H54 (cell line): ENCODE measurements at regions not wholly inside any gene's neighbourhood (a gene's known extent, or its start where the extent isn't known, plus 50 kb on each side); places are given as distances from the start of the nearest gene placed in this dataset.
"Not testable (repeated sequence)": the region's sequence is repeated elsewhere in the genome, so short reads cannot be mapped to it uniquely, and the experiment has no call there.

Source experiments
- DNase-seq: peaks from one replicate; pipeline ENCODE4 v3.0.0; 2011; ENCODE audit warnings: low spot score, mixed read lengths; ENCODE audit not compliant: insufficient read length
- FAIRE-seq: peaks from 3 replicates; lab custom pipeline; 2011; peaks lifted over from hg19 to GRCh38; lab: Jason Lieb, UNC
- POLR2A ChIP-seq: IDR thresholded peaks from 2 replicates; pipeline ENCODE4 v1.6.1; 2011; ENCODE audit warnings: low read depth, mild to moderate bottlenecking, low read length

- no peak for TF ChIP-seq POLR2A
- no peak for DNase-seq
- no peak for FAIRE-seq
Measured at GRCh38 chr2:103338819-103339218, 577.0 kb downstream of the TMEM182 start.

GRCh38 chr2:103346780-103347179 is 584.9 kb downstream of the TMEM182 start:
- TF ChIP-seq POLR2A = no peak
- FAIRE-seq (no peak), DNase-seq (no peak)

- no peak for FAIRE-seq
Measured at GRCh38 chr2:103353774-103354173, 591.9 kb downstream of the TMEM182 start.

DNA sequence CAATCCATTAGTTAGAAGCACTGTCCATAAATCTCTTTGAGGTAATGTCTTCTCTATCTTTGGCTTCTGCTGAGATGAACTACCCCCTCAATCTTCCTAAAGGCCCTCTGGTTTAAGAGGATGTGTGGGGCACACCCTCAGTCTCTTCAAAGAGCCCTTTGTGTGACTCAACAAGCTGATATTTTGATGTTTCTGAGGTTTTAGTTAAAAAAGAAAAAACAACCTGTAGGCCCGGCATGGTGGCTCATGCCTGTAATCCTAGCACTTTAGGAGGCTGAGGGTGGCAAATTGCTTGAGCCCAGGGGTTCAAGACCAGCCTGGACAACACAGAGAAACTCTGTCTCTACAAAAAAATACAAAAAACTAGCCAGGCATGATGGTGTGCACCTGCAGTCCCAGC is 593.5 kb downstream of the TMEM182 start:
- no peak for TF ChIP-seq POLR2A
- no peak for DNase-seq
- no peak for FAIRE-seq

More at GRCh38 chr2:103353774-103354173, 591.9 kb downstream of the TMEM182 start:
- no peak for TF ChIP-seq POLR2A
- DNase-seq = no peak

- no peak for TF ChIP-seq POLR2A
- FAIRE-seq (no peak), DNase-seq (no peak)
Measured at GRCh38 chr2:103361712-103362111, 599.9 kb downstream of the TMEM182 start.

DNA sequence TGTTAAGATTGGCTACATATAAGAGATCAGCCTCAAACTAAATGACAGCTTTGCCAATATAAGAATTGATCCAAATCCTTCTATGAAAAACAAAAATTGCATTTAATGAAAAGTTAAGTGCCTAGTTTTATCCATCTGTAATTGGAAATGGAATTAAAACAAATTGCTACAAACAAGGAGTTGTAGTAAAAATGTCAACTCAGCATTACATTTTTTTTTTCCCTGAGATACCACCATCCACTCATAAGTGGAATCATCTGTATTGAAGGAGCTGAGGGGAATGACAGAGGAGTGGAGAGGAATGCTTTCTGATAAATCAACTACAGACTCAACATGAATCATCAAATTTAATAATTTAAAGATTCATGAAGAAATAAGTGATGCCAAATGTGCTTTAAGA is 601.8 kb downstream of the TMEM182 start:
- no peak for DNase-seq
- FAIRE-seq = no peak
- TF ChIP-seq POLR2A = no peak

- no peak for FAIRE-seq
- no peak for DNase-seq
- TF ChIP-seq POLR2A = no peak
Measured at GRCh38 chr2:103364177-103364576, 602.3 kb downstream of the TMEM182 start.

GRCh38 chr2:103365071-103365470 is 603.2 kb downstream of the TMEM182 start:
- TF ChIP-seq POLR2A = no peak
- no peak for FAIRE-seq
- no peak for DNase-seq

DNA sequence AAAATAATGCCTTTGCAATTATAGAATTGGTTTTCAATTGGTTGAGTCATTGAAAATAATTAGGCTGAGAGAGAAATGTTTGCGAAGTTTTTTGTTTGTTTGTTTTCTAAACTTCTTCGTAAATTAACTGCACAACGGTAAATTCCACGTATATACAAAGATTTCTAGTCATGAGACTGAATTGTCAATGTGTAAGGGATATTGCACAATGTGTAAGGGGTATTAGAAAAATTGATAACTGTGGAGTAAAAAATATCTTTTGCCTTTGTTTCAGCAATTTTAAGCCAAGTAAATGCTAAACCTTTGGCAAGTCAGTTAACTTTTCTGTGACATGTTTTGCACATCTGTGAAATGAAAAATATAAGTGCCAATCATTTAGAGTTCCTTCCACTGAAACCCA is 606.0 kb downstream of the TMEM182 start:
- DNase-seq (no peak), FAIRE-seq (no peak)
- no peak for TF ChIP-seq POLR2A

- no peak for TF ChIP-seq POLR2A
- no peak for FAIRE-seq
- no peak for DNase-seq
Measured at GRCh38 chr2:103383541-103383940, 621.7 kb downstream of the TMEM182 start.

GRCh38 chr2:103386872-103387271 is 625.0 kb downstream of the TMEM182 start:
- FAIRE-seq = no peak
- no peak for TF ChIP-seq POLR2A

GRCh38 chr2:103387888-103388287 is 626.1 kb downstream of the TMEM182 start:
- TF ChIP-seq POLR2A = no peak
- DNase-seq (no peak), FAIRE-seq (no peak)

More at GRCh38 chr2:103386872-103387271, 625.0 kb downstream of the TMEM182 start:
- no peak for DNase-seq

- TF ChIP-seq POLR2A = no peak
- DNase-seq (no peak), FAIRE-seq (no peak)
Measured at GRCh38 chr2:103396152-103396551, 634.3 kb downstream of the TMEM182 start.

DNA sequence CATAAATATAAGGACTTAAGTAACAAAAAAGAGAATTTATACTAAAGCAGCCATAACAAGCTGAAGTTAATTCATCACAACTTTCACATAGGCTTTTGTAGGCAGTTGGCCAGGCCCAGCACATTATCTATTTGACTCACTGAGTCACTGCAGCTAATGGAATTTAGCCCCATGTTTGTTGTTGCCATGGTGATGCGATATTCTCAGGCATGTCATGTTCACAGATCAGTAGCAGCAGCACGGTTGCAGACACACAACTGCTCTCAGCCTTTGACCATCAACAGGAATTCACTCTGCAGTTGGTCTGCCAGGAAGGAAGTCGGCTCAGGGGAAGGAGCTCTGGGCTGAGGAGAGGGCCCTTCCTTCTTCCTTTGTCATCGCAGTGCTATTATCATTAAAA is 639.8 kb downstream of the TMEM182 start:
- TF ChIP-seq POLR2A = no peak
- FAIRE-seq (no peak), DNase-seq (no peak)

DNA sequence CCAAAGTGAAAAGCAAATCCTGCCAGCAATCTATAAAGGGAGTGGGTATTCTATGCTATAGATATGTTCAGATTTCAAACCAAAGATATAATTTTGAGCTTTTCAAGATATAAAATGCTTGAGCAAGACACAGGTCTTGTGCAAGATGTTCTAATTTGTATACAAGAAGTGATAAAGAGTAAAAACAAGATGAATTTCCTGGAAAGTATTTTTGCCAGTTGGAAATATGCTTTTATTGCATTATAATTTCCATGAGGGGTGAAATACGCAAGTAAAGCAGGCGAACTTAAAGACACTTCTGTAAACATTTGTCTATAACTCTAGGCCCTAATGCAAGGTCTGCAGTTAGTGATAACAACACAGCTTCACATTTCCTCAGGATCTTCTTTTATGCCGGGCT is 640.5 kb downstream of the TMEM182 start:
- FAIRE-seq (no peak), DNase-seq (no peak)
- TF ChIP-seq POLR2A = no peak

DNA sequence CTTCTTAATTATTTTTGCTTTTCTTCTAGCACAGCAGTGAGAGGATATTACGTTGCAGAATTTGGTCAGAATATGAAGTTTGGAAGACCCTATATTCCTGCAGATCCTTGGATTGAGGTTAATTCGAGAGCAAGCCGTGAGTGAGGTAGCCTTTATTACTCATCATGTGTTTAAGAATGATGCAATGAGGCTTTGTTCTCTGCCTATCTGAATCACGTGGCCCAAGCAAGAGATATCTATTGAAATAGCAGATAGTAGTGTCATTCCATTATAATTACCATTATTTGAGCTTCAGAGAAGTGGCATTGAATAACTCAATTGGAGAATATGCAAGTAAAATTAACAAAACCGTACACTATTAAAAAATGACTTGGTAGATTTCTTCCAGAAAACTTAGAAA is 641.1 kb downstream of the TMEM182 start:
- FAIRE-seq (no peak), DNase-seq (no peak)
- TF ChIP-seq POLR2A = no peak

GRCh38 chr2:103403388-103403787 is 641.6 kb downstream of the TMEM182 start:
- not testable (repeated sequence) for FAIRE-seq, DNase-seq
